Right ventricle myocardium inferior (tissue), 1 donor: ENCODE measurements at regions not wholly inside any gene's neighbourhood (a gene's known extent, or its start where the extent isn't known, plus 50 kb on each side); places are given as distances from the start of the nearest gene placed in this dataset.
"Not testable (repeated sequence)": the region's sequence is repeated elsewhere in the genome, so short reads cannot be mapped to it uniquely, and the experiment has no call there.

Source experiments
- ATAC-seq: fragments of 200-7000 bp; cut with Tn5 transposase; one replicate; pipeline ENCODE4 v1.9.1; 2020; ENCODE audit warnings: mild to moderate bottlenecking, moderate library complexity
- DNase-seq: peaks from one replicate; pipeline ENCODE4 v3.0.0; 2021; ENCODE audit errors: missing footprints
- intact Hi-C: fragments of 100-400 bp; cut with DNase I; formaldehyde crosslinking; loops from one replicate; pipeline ENCODE4 v1.11.0; 2022
- donor health status: DM: no; HTN: yes; CAD: no; lungs with severe emphysema.

GRCh38 chr1:81511281-81511680 is 289.5 kb upstream of the ADGRL2 start:
- ATAC-seq = no peak
- no peak for DNase-seq

DNA sequence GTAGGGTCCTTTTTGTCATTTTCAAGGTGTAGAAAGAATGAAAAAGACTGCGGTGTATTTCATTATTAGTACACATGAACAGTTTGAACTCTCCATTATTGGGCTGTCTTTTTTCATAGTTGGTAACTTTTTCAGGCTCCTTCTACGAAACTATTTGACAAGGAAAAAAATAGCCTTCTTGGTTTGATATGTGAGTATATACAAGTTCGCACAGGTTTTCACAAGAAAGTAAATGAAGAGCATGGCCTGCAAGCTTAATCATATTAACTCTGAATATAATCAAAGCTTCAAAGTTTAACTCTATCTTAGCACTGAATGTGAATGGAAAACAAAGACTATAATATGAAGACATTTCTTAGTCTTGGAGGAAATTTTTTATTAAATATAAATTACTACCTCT is 290.0 kb upstream of the ADGRL2 start:
- ATAC-seq (no peak), DNase-seq (no peak)
- intact Hi-C loops = no loop called here

More at GRCh38 chr1:81511281-81511680, 289.5 kb upstream of the ADGRL2 start:
- intact Hi-C loops = no loop called here

GRCh38 chr1:81509594-81509993 is 291.1 kb upstream of the ADGRL2 start:
- intact Hi-C loops = no loop called here
- no peak for DNase-seq
- ATAC-seq = no peak

- ATAC-seq (no peak), DNase-seq (no peak)
- intact Hi-C loops = no loop called here
Measured at GRCh38 chr1:81506699-81507098, 294.0 kb upstream of the ADGRL2 start.

DNA sequence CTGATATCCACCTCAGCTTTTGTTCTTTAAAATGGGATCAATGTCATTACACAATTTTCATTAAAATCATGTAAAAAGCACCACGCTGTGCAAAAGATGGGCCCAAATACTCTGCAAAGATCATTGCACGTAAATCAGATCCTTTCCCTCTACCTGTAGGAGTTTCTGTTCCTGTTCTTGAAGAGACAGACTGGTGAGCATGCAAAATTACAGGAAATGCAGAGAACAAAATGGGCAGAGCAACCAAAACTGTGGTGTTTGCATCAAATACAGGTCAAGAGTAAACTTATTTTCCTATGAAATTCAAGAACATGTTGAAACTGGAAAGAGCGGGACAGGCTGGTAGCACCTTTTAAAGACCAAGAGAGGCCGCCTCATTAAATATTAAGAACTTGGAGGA is 294.9 kb upstream of the ADGRL2 start:
- intact Hi-C loops = no loop called here
- ATAC-seq (no peak), DNase-seq (no peak)

DNA sequence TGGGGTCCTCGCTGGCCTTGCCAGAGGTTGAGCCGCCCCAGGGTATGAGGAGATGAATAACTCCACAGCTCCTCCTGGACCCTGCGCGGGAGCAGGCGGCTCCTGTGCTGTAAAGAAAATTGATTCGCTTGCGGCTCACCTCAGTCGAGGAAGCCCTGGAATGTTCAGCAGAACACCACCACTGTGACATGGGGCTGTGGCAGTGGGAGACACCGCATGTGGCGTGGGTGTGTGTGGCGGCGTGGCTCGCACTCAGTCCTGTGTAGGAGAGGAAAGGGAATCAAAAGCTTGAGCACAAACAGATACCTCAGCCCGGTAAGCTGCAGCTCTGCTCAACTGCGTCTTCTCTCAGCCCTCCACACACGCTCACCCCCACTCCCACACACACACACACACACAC is 295.9 kb upstream of the ADGRL2 start:
- DNase-seq, intact Hi-C loops, ATAC-seq: not testable (repeated sequence)

- intact Hi-C loops, DNase-seq, ATAC-seq: not testable (repeated sequence)
Measured at GRCh38 chr1:81502705-81503104, 298.0 kb upstream of the ADGRL2 start.

- ATAC-seq, intact Hi-C loops, DNase-seq: not testable (repeated sequence)
Measured at GRCh38 chr1:81501485-81501884, 299.2 kb upstream of the ADGRL2 start.

DNA sequence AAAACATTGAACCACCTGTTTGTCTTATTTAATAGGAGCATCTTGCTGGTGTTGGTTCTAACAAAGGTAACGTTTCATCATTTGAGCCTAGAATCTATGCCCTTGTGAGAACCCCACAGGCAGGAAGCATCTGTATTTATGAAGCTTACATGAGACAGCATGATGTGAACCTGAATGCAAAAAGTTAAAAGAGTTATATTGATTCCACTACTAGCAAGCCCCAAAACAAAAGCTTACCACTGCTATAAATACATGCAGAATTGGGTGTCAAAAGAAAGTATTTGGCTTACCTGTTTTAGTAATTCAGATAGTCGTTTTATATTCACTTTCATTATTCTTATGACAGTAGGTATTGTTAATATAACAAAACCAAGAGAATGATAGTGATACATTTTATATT is 301.2 kb upstream of the ADGRL2 start:
- ATAC-seq (no peak), DNase-seq (no peak)
- intact Hi-C loops = loop anchor here (5.0 kb wide), 1 partner anchor 67 kb away; no protein-coding TSS in a partner anchor

GRCh38 chr1:81498471-81499462 is 302.0 kb upstream of the ADGRL2 start:
- ATAC-seq (peak; percentile 60), DNase-seq (no peak)
- intact Hi-C loops = loop anchor here (5.0 kb wide), 1 partner anchor 66 kb away; no protein-coding TSS in a partner anchor

- ATAC-seq = no peak
- intact Hi-C loops = loop anchor here (5.0 kb wide), 1 partner anchor 64 kb away; no protein-coding TSS in a partner anchor
Measured at GRCh38 chr1:81496349-81496748, 304.4 kb upstream of the ADGRL2 start.

GRCh38 chr1:81493102-81493869 is 307.4 kb upstream of the ADGRL2 start:
- DNase-seq (no peak), ATAC-seq (peak; percentile 88)
- intact Hi-C loops = loop anchor here (5.0 kb wide), 2 partner anchors 181 to 309 kb away; partner anchors contain the start of gene ADGRL2

More at GRCh38 chr1:81496349-81496748, 304.4 kb upstream of the ADGRL2 start:
- DNase-seq = no peak

- no peak for DNase-seq
- ATAC-seq = no peak
- intact Hi-C loops = loop anchor here (5.0 kb wide), 2 partner anchors 180 to 310 kb away; partner anchors contain the start of gene ADGRL2
Measured at GRCh38 chr1:81492628-81493027, 308.1 kb upstream of the ADGRL2 start.

- intact Hi-C loops = loop anchor here (5.0 kb wide), 2 partner anchors 178 to 312 kb away; partner anchors contain the start of gene ADGRL2
- DNase-seq (no peak), ATAC-seq (no peak)
Measured at GRCh38 chr1:81490614-81491013, 310.1 kb upstream of the ADGRL2 start.

- DNase-seq (no peak), ATAC-seq (no peak)
- intact Hi-C loops = no loop called here
Measured at GRCh38 chr1:81489372-81489934, 311.3 kb upstream of the ADGRL2 start.

GRCh38 chr1:81484284-81484683 is 316.4 kb upstream of the ADGRL2 start:
- DNase-seq (no peak), ATAC-seq (no peak)
- intact Hi-C loops = no loop called here

GRCh38 chr1:81478219-81478618 is 322.5 kb upstream of the ADGRL2 start:
- intact Hi-C loops = no loop called here
- ATAC-seq (peak; percentile 97), DNase-seq (peak; percentile 68)

DNA sequence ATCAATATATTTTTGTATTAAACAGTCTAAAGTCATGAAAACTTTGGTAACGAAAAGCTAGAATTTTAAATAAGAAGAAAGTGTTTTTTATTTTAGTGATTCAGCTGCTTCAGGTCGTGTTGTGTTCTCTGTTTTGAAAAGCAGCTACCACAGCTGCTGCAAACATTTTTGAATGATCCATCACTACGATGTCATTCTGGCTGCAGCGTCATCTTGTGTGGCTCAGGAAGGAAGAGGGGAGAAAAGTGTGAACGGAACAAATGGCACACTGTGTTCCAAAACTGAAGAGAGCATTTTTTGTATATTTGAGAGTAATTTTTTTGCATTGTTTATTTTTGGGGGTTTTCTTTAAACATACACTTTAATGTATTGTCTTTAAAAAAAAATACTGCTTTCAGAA is 323.0 kb upstream of the ADGRL2 start:
- ATAC-seq (peak; percentile 45), DNase-seq (no peak)
- intact Hi-C loops = no loop called here

DNA sequence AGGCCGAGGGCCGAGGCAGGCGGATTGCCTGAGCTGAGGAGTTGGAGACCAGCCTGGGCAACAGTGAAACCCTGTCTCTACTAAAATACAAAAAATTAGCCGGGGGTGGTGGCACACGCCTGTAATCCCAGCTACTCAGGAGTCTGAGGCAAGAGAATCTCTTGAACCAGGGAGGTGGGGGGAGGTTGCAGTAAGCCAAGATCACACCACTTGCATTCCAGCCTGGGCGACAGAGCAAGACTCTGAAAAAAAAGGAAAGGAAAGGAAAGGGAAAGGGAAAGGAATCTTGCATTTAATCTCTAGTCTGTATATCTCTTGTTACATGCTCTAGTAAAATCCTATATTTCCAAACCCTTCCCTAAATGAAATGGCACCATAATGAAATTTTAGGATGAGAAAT is 328.3 kb upstream of the ADGRL2 start:
- DNase-seq = peak; percentile 70
- no peak for ATAC-seq
- intact Hi-C loops = loop anchor here (5.0 kb wide), 1 partner anchor 240 kb away; no protein-coding TSS in a partner anchor
